ENCODE measurements at regions not wholly inside any gene's neighbourhood (a gene's known extent, or its start where the extent isn't known, plus 50 kb on each side); places are given as distances from the start of the nearest gene placed in this dataset.
"Not testable (repeated sequence)": the region's sequence is repeated elsewhere in the genome, so short reads cannot be mapped to it uniquely, and the experiment has no call there.

DNA sequence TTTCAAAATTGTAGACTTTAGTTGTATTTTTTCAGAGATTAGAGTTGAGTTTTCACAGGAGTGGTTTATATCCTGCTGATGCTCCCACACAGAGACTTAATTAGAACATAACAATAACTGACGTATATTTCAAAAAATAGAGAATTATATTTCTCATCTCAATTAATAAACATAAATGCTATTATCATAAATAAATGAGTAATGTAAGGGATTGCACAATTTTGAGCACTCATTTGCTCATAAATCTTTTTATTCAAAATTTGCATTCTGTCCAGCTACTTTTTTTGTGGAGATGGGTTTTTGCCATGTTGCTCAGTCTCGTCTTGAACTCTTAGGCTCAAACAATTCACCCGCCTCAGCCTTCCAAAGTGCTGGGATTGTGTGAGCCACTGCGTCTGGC is 515.7 kb upstream of the RORB start:
- DNase-seq (ENCODE audit: low read depth in 2 of 2) = no peak

DNA sequence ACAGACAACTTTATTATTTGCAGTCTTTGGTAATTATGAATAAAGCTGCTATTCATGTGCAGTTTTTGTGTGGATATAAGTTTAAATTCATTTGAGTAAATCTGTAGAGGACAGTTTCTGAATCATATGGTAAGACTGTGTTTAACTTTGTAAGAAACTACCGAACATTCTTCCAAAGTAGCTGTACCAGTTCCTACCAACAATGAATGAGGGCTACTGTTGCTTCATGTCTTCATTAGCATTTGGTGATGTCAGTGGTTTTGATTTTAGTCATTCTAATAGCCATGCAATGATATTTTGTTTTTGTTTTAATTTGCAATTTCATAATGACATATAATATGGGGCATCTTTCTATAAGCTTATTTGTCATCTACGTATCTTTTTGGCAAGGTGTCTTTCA is 501.3 kb upstream of the RORB start:
- no peak for DNase-seq (ENCODE audit: low read depth in 2 of 2)

DNA sequence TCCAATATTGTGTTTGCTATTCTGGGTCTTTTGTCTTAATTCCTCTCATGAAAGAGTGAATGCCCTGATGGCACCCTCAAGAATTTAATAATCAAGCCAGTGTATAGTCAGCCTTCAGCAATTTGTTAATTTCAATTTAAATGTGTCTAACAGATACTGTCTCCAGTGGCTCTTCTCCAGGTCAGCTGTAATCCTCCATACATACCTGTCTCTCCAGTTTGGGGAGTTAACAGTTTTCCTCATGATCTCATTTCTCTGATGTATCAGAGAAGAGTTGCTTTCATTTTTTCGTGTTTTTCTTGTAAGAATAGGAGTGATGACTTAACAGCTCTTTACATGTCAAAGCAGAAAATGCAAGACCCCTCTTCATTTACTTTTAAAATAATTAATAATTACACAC is 500.3 kb upstream of the RORB start:
- DNase-seq (ENCODE audit: low read depth in 2 of 2) = no peak

DNA sequence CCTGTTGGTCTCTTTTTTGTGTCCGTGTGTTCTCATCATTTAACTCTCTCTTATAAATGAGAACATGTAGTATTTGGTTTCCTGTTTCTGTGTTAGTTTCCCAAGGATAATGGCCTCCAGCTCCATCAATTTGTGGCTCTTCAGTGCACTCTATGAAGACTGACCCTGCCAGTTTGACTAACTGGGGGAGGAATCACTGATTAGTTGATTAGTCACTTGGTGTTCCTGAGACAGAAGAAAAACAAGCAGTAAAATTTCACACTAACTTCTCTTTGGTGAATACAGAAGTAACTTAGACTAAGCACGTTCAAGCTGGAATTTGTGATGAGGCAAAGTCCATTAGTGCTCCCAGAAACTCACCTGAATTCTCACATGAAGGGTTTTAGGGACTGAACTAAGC is 495.8 kb upstream of the RORB start:
- DNase-seq (ENCODE audit: low read depth in 2 of 2) = no peak

DNA sequence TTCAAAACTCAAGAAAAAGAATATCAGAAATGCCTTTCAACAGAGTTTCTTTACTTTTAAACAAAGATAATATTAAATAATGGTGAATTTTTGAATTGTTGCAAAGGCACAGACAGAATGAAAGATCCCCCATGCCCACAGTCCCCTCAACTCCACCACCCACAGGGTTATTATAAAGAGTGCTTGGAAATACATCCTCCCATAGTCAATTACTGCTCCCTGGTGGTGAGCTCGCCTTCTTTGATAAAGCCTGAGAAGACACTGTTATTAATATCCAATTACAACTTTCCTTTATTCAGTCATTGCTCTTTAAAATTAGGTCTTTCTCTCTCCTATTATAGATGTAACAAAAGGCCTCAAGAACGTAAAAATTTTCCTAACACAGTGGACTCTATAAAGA is 490.2 kb upstream of the RORB start:
- no peak for DNase-seq (ENCODE audit: low read depth in 2 of 2)

DNA sequence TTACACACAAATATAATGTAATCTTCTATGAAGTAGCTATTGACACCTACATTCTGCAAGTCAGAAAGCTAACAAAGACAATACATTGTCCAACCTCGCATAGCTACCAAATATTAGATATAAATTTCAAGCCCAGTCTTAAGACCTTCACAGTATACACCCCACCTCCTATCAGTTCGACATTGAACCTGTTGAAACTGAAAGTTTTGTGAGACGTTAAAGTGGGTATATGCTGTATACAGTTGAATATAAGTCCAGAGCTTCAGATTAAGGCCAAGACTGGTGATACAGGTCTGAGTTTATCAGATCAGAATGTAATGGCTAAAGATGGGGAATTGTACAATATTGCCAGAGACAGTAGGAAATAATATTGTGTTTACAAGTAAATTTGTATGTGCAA is 489.3 kb upstream of the RORB start:
- no peak for DNase-seq (ENCODE audit: low read depth in 2 of 2)

DNA sequence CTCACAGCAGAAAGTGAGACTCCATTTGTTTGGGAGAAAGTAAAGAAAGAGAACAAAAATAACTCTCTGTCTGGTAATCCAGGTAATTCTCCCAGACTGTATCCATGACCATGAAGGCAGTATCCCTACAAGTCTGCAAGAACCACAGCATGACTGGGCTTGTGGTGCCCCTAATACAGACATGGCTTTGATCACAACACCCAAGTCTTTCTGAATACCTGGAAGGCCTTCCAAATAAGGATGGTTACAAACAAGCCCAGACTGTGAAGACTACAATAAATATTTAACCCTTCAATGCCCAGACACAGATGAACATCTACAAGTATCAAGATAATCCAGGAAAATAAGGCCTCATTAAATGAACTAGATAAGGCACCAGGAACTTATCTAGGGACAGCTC is 481.1 kb upstream of the RORB start:
- no peak for DNase-seq (ENCODE audit: low read depth in 2 of 2)

DNA sequence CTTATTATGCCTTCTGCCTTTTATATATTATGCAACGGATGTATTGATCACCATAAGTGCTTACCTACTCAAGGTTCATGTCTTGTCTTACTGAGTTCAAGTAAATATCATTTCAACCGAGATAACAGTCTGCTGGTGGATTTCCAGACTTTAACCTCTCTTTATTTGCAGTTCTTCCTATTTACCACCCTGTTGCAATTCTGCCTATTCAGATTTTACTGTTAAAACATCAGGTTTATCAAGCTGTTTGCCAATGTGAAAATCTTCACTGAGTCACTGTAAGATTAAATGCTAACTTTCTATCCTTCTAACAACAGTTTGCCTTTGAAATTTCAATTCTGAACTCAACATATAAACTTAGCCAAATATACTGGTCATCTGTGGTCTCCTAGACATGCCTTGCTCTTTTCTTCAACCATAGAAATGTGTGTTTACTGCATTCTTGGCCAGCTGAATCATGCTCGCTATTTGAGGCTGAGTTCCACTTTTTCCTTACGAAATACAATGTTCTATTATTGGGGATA is 471.7 kb upstream of the RORB start:
- DNase-seq (ENCODE audit: low read depth in 2 of 2) = no peak

DNA sequence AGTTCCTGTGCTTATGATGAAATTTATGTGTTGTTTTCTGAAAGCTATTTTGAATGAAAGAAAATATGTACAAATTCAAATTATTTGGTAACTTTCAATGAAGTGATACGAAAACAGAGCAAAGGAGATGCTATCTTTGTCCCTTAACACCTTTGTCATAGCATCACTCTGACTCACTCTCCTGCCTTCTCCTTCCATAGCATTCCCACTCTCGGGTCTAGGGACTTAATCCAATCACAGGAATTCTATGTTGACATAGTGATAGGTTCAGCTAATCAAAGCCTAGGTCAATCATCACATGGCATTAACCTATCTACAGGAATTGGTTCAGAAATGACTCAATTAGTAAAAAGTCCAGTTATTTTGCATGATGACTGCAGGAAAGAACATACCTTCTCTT is 464.7 kb upstream of the RORB start:
- DNase-seq (ENCODE audit: low read depth in 2 of 2) = no peak

DNA sequence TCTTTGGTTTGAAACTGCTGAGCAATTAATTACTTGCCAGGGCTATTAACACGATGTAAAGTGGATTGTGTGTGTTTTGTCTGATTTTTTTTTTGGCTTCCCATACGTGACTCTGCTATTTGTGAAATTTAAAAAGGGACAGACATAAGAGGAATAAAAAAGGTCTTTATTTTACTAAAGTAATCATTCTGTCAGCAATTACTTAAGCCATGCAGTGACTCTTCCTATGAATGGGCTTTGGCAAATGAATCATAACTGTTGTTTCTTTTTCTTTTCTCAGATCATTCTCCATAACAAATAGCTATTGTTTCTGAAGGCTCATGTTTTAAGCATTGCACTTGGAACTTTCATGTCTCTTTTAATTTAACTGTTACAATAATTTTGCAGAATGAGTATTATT is 461.3 kb upstream of the RORB start:
- no peak for DNase-seq (ENCODE audit: low read depth in 2 of 2)

DNA sequence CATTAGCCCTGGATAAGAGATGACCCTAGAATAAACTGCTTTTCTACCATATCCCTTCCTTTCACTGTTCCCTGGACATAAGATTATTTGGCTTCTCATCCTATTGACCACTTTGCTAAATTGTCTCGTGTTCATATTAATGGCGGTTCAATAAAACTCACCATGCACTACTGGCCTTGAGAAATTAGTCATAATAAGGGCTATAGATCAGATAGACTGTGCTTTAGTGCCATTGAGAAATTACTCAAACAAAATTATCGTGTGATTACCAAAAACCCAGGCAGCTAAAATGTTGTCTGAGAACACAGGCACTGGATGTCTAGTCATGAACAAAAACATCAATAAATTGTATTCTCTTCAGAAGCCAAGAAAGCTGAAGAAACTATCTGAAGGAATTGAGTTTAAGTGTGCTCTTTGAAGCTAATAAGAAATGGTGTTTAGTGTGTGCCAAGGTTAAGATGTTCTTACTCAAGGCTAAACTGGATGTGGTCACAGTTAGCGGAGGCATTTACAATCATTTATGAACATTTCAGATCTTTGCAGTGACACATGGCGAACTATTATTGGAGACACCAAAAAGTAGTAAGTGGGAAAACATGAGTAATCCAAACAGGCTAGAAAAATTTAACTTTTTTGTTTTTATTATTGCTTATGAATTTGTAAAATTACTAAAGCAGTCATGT is 460.4 kb upstream of the RORB start:
- no peak for DNase-seq (ENCODE audit: low read depth in 2 of 2)

DNA sequence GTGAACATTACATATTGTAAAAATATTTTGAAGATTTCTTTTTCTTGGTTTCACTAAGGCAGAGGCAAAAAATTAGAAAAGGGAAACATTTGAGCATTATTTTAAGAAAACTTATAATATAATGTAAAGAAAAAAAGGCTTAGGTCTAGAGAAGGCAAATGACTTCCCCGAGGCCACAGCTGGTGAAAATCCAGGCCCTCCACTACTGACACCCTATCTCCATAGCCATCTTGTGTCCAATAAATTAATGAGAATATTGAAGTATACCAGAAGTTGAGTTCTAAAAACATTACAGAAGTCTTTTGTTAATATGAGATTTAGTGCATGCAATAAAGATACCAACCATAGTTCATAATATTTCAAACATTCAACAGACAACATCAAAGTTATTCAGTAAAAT is 459.9 kb upstream of the RORB start:
- no peak for DNase-seq (ENCODE audit: low read depth in 2 of 2)

DNA sequence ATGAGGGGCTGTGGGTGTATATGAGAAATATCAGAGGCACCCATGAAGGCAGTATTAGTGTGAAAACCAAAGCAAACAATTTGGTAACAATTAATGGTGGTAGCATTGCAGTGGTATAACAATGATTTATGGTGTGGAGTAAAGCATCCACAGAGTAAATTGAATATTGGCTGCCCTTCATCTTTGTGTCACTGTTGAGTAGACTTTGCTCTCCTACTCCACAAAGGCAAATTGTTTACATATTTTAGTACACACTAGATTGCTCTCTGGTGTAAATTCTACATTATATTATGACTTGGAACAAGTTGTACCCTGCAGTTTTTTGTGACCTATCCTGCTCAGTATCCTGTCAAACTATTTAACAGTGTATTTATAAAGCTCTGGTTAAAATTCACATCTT is 455.5 kb upstream of the RORB start:
- DNase-seq (ENCODE audit: low read depth in 2 of 2) = no peak

DNA sequence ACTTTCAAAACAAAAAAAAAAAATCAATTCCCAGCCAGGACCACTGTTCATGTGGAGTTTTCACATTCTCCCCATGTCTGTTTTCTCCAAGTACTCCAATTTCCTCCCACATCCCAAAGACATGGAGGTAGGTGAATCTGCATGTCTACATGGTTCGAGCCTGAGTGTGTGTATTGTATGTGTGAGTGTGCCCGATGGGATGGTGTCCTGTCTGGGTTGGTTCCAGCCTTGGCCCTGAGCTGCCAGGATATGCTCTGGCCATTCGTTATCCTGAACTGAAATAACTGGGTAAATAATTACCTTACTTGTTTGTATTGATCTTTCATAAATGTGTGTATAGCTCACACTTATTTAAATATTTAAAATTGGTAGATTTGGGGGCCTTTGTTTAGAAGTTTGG is 452.3 kb upstream of the RORB start:
- DNase-seq (ENCODE audit: low read depth in 2 of 2) = no peak

DNA sequence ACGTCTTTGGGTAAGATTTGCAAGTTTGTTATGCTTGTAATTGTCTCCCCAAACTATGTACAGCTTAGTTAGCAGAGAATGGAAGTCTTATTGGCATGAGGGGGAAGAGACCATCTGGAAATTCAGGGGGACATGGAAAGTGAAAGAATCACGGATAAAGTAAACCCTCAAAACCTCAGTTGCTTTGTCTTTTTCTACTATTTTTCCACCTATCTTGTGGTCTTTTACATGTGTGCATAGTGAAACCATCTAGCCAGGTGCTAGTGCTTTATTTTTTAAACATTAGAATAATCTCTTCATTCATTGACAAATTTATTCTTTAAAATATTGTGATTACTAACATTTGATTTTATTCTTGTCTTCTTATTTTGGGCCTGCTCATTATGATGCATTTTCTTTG is 441.1 kb upstream of the RORB start:
- DNase-seq (ENCODE audit: low read depth in 2 of 2) = no peak

DNA sequence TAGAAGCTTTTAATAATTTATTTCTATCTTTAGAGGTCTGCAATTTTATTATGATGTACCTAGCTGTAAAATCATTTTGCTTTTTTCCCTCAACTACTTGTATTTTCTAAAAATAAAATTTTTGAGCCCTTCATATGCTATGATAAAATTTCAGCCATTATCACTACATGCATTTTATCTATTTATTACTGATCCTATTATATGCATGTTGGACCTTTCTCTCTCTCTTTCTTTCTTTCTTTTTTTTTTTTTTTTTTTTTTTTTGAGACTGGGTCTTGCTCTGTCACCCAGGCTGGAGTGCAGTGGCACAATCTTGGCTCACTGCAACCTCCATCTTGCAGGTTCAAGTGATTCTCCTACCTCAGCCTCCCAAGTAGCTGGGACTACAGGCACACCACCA is 440.1 kb upstream of the RORB start:
- not testable (repeated sequence) for DNase-seq (ENCODE audit: low read depth in 2 of 2)

DNA sequence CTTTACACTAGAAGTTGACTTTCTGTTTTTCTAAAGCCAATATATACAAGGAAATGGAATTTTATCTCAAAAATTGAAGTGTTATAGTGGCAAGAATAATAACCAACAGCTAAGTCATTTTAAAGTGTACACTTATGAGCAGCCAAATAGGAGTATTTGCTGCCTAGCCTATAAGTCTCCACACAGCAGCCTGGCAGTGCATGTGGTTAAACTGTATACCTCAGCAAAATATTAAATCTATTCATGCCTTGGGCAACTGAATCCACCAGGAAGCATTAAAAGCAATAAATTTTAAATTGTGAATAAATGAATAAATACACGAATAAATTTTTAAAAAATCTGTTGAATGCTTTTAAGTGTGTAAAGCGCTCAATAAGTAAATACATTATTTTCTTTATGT is 432.4 kb upstream of the RORB start:
- DNase-seq (ENCODE audit: low read depth in 2 of 2) = no peak

DNA sequence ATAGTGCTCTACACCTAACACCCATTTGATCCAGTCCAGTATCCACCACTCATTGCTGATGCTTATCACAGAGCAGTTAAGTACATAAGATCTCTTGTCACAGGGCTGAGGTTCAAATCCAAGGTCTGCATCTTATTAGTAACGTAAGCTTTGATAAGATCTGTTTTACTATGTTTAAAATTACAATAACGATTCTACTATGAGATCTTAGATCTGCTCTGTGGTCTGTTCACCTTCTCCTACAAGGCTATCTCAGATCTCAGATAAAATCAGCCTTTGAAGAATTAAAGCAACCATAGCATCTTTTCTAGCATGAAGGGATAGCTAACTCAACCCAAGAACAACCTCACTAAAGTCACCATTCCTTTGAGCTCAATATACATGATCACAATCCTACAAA is 431.0 kb upstream of the RORB start:
- DNase-seq (ENCODE audit: low read depth in 2 of 2) = no peak

DNA sequence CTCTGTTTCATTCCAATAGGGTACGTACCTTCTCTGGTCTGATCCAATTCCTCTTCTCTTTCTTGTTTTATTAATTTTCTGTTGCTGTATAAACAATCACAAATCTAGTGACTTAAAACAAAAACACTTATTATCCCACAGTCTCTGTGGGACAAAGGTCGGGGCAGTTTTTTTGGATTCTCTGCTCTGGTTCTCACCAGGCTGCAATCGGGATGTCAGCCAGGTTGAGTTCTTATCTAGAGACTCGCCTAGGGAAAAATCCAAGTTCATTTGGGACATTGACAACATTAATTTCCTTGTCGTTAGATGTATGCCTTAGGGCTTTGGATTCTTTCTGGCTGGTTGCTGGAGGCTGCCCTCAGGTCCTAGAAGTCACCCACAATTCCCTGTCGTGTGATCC is 430.5 kb upstream of the RORB start:
- DNase-seq (ENCODE audit: low read depth in 2 of 2) = no peak

DNA sequence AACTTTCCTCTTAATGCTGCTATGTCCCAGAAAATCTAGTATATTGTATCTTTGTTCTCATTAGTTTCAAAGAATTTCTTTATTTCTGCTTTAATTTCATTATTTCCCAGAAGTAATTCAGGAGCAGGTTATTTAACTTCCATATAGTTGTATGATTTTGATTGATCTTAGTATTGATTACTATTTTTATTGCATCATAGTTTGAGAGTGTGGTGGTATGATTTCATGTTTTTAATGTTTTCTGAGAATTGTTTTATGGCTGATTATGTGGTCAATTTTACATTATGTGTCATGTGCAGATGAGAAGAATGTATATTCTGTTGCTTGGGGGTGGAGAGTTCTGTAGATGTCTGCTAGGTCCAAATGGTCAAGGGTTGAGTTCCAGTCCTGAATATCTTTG is 425.6 kb upstream of the RORB start:
- no peak for DNase-seq (ENCODE audit: low read depth in 2 of 2)

DNA sequence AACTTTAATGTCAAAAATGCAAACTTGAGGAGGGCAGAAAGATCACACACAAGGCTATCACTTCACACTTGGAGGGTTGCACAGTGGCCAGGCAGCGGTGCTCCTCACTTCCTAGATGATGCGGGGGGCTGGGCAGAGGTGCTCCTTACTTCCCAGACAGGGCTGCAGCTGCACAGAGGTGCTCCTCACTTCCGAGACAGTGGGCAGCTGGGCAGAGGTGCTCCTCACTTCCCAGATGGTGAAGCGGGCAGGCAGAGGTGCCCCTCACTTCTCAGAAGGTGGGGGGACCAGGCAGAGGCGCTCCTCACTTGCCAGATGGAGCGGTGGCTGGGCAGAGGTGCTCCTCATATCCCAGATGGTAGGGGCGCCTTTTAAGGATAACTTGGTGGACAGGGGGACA is 423.2 kb upstream of the RORB start:
- no peak for DNase-seq (ENCODE audit: low read depth in 2 of 2)

DNA sequence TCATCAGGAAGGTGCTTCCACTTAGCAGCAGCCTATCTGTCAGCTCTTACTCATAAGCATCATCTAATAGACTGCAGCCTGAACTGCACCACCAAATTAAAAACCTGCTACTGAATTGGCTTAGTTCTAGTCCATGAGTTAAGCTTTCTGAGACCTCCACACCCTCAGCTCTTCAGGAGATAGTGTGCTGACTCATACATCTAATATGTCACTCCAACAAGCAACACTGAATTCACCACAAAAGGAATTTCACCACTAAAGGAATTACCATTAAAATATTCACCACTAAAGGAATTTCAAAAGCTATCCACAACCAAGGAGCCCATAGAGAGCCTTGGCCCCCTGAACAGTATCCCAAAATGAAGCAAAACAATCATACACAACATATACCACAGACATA is 418.5 kb upstream of the RORB start:
- DNase-seq (ENCODE audit: low read depth in 2 of 2) = no peak

DNA sequence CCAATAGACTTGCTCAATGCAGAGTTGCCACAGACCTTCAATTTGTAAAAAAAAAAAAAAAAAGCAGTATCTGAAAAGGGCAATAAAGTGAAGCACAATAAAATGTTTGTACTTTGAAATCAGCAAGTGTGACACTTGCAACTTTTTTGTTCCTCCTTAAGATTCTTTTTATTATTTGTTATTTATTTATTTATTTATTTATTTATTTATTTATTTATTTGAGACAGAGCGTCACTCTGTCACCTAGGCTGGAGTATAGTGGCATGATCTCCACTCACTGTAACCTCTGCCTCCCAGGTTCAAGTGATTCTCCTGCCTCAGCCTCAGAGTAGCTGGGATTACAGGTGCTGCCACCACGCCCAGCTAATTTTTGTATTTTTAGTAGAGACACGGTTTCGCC is 416.5 kb upstream of the RORB start:
- not testable (repeated sequence) for DNase-seq (ENCODE audit: low read depth in 2 of 2)

All from dermis microvascular lymphatic vessel endothelial cell (primary cell).